Thyroid gland (tissue), 4 donors: ENCODE measurements at regions not wholly inside any gene's neighbourhood (a gene's known extent, or its start where the extent isn't known, plus 50 kb on each side); places are given as distances from the start of the nearest gene placed in this dataset.
"Not testable (repeated sequence)": the region's sequence is repeated elsewhere in the genome, so short reads cannot be mapped to it uniquely, and the experiment has no call there.

Experiments
- DNase-seq, 2 donors: peaks; one replicate each; pipeline ENCODE4 v3.0.0-alpha.2; 2019
- H3K27ac ChIP-seq, 3 donors: fragments of 200-600 bp; sonication (generic); 1 replicate in 2 of 3; 2 replicates in 1 of 3; pipeline ENCODE4 v1.5.1; 2016 to 2019; ENCODE audit warnings: mild to moderate bottlenecking in 1 of 3, moderate library complexity in 1 of 3
- H3K27me3 ChIP-seq: fragments of 200-600 bp; sonication (generic); one replicate; pipeline ENCODE4 v1.5.1; 2019
- H3K36me3 ChIP-seq, 2 donors: fragments of 200-600 bp; sonication (generic); one replicate each; pipeline ENCODE4 v1.5.1; 2016 to 2019
- H3K4me1 ChIP-seq, 2 donors: fragments of 200-600 bp; sonication (generic); one replicate each; pipeline ENCODE4 v1.5.1; 2017 to 2019
- H3K4me3 ChIP-seq, 3 donors: fragments of 200-600 bp; sonication (generic); replicated peaks in 1 of 3; 1 replicate in 2 of 3; 2 replicates in 1 of 3; pipeline ENCODE4 v1.5.1; 2016; ENCODE audit warnings: mild to moderate bottlenecking in 1 of 3
- H3K9me3 ChIP-seq: fragments of 200-600 bp; sonication (generic); one replicate; pipeline ENCODE4 v1.5.1; 2017
- POLR2A ChIP-seq, 2 donors: fragments of 450-650 bp; IDR thresholded peaks; one replicate each; pipeline ENCODE4 v1.6.1; 2017; ENCODE audit warnings: antibody characterized with exemption in 2 of 2, mild to moderate bottlenecking in 2 of 2, moderate library complexity in 1 of 2
- WGBS, 2 donors: methylation state at CpG; one replicate each; pipeline ENCODE4 v1.1.5; 2017; 5-methylcytosine and 5-hydroxymethylcytosine counted together
- intact Hi-C: fragments of 100-400 bp; cut with DNase I; formaldehyde crosslinking; loops from one replicate; pipeline ENCODE4 v1.15.1; 2023
- TF ChIP-seq, protein P1 (sequence below), 6 experiments: fragments of 200-600 bp in 3 of 6; fragments of 450-650 bp in 3 of 6; sonication (generic) in 3 of 6; IDR thresholded peaks; one replicate each; pipeline ENCODE4 v1.5.1; 2016 to 2019; ENCODE audit warnings: antibody characterized with exemption in 6 of 6, mild to moderate bottlenecking in 2 of 6, inconsistent platforms in 1 of 6, moderate library complexity in 1 of 6

DNA sequence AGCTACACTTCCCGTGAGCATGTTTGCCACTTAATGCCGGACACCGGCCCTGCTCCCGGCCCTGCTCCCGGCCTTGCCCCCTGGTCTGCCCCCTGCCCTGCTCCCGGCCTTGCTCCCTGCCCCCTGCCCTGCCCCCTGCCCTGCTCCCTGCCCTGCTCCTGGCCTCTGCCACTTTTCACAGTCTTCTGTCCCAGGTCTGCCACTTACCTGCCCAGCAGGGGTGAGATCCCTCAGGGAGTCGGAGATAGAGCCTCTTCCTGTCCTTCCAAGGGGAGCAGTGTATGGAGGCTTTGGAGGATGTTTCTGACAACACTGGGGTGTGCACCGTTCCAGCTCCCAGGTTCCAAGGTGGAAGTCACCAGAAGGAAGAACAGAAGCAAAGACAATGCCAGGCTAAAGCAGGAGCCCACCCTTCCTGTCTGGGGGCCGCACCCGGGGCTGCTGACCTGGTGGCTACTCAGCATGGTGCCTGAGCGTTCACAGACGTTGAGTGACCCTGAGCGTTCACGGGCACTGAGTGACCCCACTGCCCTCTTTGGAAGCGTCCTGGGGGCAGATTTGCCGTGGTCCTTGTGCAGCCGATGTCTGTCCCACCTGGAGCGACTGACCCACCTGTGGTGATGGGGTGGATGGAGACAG, 199.8 kb downstream of the DLL1 start:
- no peak for TF ChIP-seq POLR2A (IDR thresholded peaks at IDR 0.05)
- TF ChIP-seq, protein P1, sequence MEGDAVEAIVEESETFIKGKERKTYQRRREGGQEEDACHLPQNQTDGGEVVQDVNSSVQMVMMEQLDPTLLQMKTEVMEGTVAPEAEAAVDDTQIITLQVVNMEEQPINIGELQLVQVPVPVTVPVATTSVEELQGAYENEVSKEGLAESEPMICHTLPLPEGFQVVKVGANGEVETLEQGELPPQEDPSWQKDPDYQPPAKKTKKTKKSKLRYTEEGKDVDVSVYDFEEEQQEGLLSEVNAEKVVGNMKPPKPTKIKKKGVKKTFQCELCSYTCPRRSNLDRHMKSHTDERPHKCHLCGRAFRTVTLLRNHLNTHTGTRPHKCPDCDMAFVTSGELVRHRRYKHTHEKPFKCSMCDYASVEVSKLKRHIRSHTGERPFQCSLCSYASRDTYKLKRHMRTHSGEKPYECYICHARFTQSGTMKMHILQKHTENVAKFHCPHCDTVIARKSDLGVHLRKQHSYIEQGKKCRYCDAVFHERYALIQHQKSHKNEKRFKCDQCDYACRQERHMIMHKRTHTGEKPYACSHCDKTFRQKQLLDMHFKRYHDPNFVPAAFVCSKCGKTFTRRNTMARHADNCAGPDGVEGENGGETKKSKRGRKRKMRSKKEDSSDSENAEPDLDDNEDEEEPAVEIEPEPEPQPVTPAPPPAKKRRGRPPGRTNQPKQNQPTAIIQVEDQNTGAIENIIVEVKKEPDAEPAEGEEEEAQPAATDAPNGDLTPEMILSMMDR (IDR thresholded peaks at IDR 0.05): no peak
- H3K27me3 ChIP-seq: no peaks in the 10 kb centered on the region

DNA sequence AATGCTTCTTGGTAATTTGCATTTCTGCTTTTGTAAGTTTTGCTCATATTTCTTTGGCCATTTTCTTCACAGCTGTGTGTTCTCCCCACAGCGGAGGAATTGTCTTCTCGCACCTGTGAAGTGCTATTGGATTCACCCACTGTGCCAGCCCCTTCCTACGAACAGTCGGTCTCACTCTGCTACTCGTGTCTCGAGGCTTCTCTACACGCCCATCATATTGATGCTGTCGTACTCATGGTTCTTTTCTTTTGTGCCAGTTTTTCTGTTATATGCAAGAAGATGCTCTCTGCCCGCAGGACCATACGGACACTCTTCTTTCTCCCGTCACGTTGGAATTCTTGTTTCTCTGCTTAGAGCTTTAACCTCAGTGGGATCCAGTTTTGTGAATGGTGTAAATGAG, 200.3 kb downstream of the DLL1 start:
- WGBS, 2 donors: 82 to 91% methylated on average over 12 of the region's 12 CpGs
- Histone ChIP-seq H3K4me3 (no peak overlapping the region), H3K9me3 (no peaks in the 10 kb centered on the region), H3K27me3 (no peaks in the 10 kb centered on the region), H3K4me1 (peaks cover 0 to 3% of the 10 kb centered on the region in 2 donors), H3K27ac (no peak overlapping the region), H3K36me3 (no peaks in the 10 kb centered on the region)
- intact Hi-C loops: no loop called here
- TF ChIP-seq POLR2A (IDR thresholded peaks at IDR 0.05): no peak
- TF ChIP-seq, protein P1 (IDR thresholded peaks at IDR 0.05): no peak
- DNase-seq: no peak

More for the DNA sequence above, 199.8 kb downstream of the DLL1 start:
- Histone ChIP-seq H3K4me1 (peaks cover 0 to 3% of the 10 kb centered on the region in 2 donors), H3K27ac (no peak overlapping the region), H3K9me3 (no peaks in the 10 kb centered on the region), H3K4me3 (no peak overlapping the region), H3K36me3 (no peaks in the 10 kb centered on the region)
- intact Hi-C loops: no loop called here
- 76 to 80% methylated on average over 15 to 18 of the region's 18 CpGs for WGBS, 2 donors
- no peak for DNase-seq

DNA sequence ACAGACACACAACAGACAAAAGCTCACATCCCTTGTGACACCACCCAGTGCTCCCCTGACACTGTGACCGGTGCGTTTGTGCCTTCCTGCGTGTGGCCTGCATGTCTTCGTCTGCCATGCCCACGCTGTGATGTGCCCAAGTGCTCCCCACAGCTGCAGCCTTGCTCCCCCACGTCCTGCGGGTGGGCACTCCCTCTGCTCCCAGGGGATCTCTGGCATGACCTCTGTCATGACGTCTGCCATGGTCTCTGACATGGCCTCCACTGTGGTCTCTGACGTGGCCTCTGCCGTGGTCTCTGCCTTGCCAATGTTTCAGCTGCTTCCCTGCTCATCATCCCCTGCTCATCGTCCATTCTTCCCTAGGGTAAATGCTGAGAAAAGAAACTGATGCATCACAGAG, 200.9 kb downstream of the DLL1 start:
- Histone ChIP-seq H3K36me3 (no peaks in the 10 kb centered on the region), H3K4me3 (no peak overlapping the region), H3K27me3 (no peaks in the 10 kb centered on the region), H3K27ac (no peak overlapping the region), H3K4me1 (peaks cover 0 to 3% of the 10 kb centered on the region in 2 donors), H3K9me3 (no peaks in the 10 kb centered on the region)
- TF ChIP-seq POLR2A (IDR thresholded peaks at IDR 0.05): no peak
- TF ChIP-seq, protein P1 (IDR thresholded peaks at IDR 0.05): no peak
- intact Hi-C loops: no loop called here
- WGBS, 2 donors: 73 to 84% methylated on average over 11 of the region's 11 CpGs
- DNase-seq: no peak

DNA sequence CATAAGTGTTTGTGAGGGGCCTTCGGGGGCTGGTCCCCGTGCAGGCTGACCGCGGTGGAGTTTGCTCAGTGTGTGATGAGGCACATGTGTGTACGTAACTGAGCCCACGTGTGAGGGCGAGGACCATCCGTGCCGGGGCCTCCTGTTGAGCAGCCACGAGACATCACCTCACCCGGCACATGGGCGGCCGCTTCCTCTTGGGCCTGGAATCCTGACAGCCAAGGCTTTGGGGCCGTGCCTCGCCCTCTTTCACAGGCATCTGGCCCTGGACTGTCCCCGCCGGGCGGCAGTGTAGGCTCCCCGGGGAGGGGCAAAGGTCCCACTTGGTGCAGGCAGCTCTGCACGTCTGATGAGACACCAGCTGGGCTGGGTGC, 202.3 kb downstream of the DLL1 start:
- Histone ChIP-seq H3K4me3 (no peak overlapping the region), H3K9me3 (no peaks in the 10 kb centered on the region), H3K27me3 (no peaks in the 10 kb centered on the region), H3K27ac (no peak overlapping the region), H3K36me3 (no peaks in the 10 kb centered on the region), H3K4me1 (peaks cover 0 to 3% of the 10 kb centered on the region in 2 donors)
- DNase-seq: no peak
- 85 to 96% methylated on average over 7 to 13 of the region's 20 CpGs for WGBS, 2 donors
- intact Hi-C loops: no loop called here
- no peak for TF ChIP-seq POLR2A (IDR thresholded peaks at IDR 0.05)
- TF ChIP-seq, protein P1 (IDR thresholded peaks at IDR 0.05): no peak

DNA sequence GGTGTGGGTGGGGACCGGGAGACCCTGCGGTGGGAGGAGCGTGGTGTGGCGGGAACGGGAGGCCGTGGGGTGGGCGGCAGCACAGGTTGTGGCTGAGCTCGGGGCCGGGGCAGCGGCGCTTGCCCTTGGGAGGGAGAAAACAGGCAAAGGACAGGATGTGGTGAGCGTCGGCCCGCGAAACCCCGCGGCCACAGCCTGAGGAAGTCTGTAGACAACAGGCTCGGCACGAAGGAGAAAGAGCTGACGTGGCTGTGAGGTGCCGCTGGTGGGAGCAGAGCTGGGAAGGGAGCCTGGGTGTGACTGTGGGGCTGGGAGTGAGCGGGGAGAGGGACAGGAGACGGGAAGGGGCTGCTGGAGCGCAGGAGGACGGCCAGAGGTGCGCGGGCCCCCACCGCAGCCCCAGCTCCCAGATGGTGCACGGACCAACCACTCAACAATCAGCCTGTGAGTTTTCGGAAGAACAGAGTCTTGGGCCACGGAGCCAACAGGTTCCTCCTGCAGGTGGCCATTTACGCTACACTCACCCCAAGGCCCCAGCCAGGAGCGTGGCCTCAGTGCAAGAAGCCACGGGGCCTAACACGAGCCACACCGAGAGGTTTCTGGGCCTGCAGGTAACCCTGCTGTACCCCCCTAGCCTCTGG, 202.8 kb downstream of the DLL1 start:
- no peaks in the 10 kb centered on the region for H3K9me3 ChIP-seq
- intact Hi-C loops: no loop called here
- TF ChIP-seq, protein P1 (IDR thresholded peaks at IDR 0.05): no peak
- TF ChIP-seq POLR2A (IDR thresholded peaks at IDR 0.05): no peak
- no peak overlapping the region for H3K4me3 ChIP-seq
- whole genome bisulfite sequencing, 2 donors: 81 to 89% methylated on average over 32 to 35 of the region's 36 CpGs
- peak in 1 of 2 donors; percentile 12 for DNase-seq
- H3K4me1 ChIP-seq: peaks cover 0 to 3% of the 10 kb centered on the region in 2 donors
- H3K27ac ChIP-seq: no peak overlapping the region
- H3K36me3 ChIP-seq: no peaks in the 10 kb centered on the region
- H3K27me3 ChIP-seq: no peaks in the 10 kb centered on the region

DNA sequence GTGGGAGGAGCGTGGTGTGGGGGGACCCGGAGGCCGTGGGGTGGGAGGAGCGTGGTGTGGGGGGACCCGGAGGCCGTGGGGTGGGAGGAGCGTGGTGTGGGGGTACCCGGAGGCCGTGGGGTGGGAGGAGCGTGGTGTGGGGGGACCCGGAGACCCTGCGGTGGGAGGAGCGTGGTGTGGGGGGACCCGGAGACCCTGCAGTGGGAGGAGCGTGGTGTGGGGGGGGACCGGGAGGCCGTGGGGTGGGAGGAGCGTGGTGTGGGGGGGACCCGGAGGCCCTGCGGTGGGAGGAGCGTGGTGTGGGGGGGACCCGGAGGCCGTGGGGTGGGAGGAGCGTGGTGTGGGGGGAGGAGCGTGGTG, 203.5 kb downstream of the DLL1 start:
- H3K36me3 ChIP-seq, DNase-seq, H3K4me3 ChIP-seq, H3K4me1 ChIP-seq, H3K27ac ChIP-seq, H3K9me3 ChIP-seq, H3K27me3 ChIP-seq, intact Hi-C loops: not testable (repeated sequence)
- WGBS, 2 donors: 92 to 100% methylated on average over 2 to 6 of the region's 25 CpGs
